ENCODE measurements at regions not wholly inside any gene's neighbourhood (a gene's known extent, or its start where the extent isn't known, plus 50 kb on each side); places are given as distances from the start of the nearest gene placed in this dataset.

GRCh38 chr5:61806491-61807020, 474.5 kb downstream of the ZSWIM6 start:
- TF ChIP-seq POLR2A (IDR thresholded peaks at IDR 0.05; ENCODE audit: low read depth, low read length) (no peak), EZH2 (IDR thresholded peaks at IDR 0.05; ENCODE audit: borderline replicate concordance, low read depth, low read length, severe bottlenecking) (no peak), POLR2AphosphoS5 (IDR thresholded peaks at IDR 0.05; ENCODE audit: insufficient read depth, low read depth, low read length) (no peak), MYC (IDR thresholded peaks at IDR 0.05; ENCODE audit: low read depth, low read length) (no peak)
- TF ChIP-seq, protein P1, sequence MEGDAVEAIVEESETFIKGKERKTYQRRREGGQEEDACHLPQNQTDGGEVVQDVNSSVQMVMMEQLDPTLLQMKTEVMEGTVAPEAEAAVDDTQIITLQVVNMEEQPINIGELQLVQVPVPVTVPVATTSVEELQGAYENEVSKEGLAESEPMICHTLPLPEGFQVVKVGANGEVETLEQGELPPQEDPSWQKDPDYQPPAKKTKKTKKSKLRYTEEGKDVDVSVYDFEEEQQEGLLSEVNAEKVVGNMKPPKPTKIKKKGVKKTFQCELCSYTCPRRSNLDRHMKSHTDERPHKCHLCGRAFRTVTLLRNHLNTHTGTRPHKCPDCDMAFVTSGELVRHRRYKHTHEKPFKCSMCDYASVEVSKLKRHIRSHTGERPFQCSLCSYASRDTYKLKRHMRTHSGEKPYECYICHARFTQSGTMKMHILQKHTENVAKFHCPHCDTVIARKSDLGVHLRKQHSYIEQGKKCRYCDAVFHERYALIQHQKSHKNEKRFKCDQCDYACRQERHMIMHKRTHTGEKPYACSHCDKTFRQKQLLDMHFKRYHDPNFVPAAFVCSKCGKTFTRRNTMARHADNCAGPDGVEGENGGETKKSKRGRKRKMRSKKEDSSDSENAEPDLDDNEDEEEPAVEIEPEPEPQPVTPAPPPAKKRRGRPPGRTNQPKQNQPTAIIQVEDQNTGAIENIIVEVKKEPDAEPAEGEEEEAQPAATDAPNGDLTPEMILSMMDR (IDR thresholded peaks at IDR 0.05; ENCODE audit: extremely low read depth in 1 of 2, insufficient read depth in 1 of 2, low read depth in 1 of 2, low read length in 2 of 2), result no peak
